Stimulated activated CD8-positive, alpha-beta memory T cell treated with anti-CD3 and anti-CD28 coated beads, Interleukin-4, amount 100 ng/mL, for 24 hours (primary cell): ENCODE measurements at regions not wholly inside any gene's neighbourhood (a gene's known extent, or its start where the extent isn't known, plus 50 kb on each side); places are given as distances from the start of the nearest gene placed in this dataset.
"Not testable (repeated sequence)": the region's sequence is repeated elsewhere in the genome, so short reads cannot be mapped to it uniquely, and the experiment has no call there.

ENCODE experiments used
- DNase-seq: peaks from one replicate; pipeline ENCODE4 v3.0.0-alpha.2; 2020; ENCODE audit warnings: low read depth

DNA sequence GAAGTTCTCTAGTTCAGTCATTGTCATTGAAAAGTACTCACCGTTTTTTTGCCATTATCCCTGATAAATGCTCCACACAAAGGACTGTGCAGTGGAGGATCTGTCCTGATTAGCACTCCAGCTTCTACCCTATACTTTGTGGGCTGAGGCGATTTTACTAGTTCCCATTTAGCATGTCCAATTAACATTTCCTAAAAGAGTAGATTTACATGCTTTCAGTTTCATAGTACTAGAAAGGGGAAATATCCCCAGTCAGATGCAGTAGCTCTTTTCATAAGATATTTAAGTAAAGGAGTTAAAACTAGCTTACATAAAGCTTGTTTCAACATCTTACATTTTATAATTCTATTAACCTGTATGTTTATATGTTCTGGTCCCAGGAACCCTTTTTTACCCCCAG is 144.9 kb upstream of the APOOL start:
- DNase-seq, result not testable (repeated sequence)

DNA sequence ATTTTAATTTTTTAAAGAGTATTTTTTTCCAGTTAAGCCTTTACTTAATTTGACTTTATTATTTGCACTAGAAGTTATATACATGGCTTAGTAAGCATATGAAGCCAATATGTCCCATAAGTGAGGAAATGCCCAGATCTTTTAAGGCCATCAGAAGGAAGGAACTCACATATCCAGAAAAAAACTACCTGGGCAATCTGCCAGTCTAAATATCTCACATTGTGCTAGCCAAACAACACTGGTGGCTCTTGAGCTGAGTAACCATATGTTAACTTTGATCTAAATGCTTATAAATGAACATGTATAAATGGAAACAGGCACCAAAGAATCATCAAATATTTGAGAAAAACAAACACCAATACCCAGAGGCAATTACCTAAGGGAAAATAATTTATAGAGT is 138.6 kb upstream of the APOOL start:
- DNase-seq, result no peak

DNA sequence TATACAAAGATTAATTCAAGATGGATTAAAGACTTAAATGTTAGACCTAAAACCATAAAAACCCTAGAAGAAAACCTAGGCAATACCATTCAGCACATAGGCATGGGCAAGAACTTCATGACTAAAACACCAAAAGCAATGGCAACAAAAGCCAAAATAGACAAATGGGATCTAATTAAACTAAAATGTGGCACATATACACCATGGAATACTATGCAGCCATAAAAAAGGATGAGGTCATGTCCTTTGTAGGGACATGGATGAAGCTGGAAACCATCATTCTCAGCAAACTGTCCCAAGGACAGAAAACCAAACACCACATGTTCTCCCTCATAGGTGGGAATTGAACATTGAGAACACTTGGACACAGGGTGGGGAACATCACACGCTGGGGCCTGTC is 133.4 kb upstream of the APOOL start:
- not testable (repeated sequence) for DNase-seq

GRCh38 chrX:84872160-84872771 is 131.4 kb upstream of the APOOL start:
- DNase-seq, result not testable (repeated sequence)

DNA sequence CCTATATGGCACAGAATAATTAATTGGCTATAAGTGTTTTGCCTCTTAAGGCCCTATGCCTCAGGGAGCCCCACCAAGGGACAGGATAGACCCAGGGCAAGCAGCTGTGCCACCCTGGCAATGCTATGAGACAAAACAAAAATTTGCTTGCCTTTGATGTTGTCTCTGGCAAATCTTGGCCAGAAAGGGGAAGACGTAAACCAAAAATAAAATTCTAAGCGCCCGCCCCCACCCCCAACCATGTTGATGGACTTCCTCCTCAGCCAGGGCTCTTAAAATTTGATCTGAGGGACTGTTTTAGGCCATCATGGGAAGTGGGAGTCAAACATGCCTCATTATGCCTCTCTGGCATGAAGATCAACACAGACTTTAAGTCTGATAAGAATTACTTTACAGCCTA is 130.5 kb upstream of the APOOL start:
- no peak for DNase-seq

DNA sequence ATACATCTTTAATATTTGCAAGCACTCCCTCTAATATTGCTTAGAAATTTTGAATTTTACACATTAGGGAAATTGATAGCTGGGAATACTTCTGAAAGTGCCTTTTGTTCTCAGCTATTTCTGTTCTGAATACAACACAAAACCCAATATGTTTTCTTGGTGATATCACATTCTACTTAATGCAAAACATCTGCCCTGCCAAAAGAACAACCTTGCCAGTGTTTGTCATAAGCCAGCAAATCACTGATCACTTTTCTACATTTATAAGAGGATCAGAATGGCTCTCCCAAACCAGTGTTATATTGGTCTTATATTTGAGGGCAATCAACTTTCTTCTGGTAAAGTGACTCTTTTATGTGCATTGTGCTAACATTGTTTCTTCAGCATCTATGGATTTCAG is 126.8 kb upstream of the APOOL start:
- DNase-seq, result no peak

GRCh38 chrX:84893897-84894296 is 109.8 kb upstream of the APOOL start:
- DNase-seq, result no peak

- no peak for DNase-seq
Measured at GRCh38 chrX:84907324-84907968, 96.2 kb upstream of the APOOL start.

GRCh38 chrX:84909151-84909550 is 94.5 kb upstream of the APOOL start:
- DNase-seq, result no peak

DNA sequence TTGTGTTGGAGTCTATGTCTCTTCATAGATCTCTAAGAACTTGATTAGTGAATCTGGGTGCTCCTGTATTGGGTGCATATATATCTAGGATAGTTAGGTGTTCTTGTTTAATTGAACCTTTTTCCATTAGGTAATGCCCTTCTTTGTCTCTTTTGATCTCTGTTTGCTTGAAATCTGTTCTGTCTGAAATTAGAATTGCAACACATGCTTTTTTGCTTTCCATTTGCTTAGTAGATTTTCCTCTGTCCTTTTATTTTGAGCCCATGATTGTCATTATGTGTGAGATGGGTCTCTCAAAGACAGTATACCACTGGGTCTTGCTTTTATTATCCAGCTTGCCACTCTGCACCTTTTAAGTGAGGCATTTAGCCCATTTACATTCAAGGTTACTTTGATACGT is 79.1 kb upstream of the APOOL start:
- DNase-seq, result no peak

- no peak for DNase-seq
Measured at GRCh38 chrX:84932814-84933213, 70.9 kb upstream of the APOOL start.

DNA sequence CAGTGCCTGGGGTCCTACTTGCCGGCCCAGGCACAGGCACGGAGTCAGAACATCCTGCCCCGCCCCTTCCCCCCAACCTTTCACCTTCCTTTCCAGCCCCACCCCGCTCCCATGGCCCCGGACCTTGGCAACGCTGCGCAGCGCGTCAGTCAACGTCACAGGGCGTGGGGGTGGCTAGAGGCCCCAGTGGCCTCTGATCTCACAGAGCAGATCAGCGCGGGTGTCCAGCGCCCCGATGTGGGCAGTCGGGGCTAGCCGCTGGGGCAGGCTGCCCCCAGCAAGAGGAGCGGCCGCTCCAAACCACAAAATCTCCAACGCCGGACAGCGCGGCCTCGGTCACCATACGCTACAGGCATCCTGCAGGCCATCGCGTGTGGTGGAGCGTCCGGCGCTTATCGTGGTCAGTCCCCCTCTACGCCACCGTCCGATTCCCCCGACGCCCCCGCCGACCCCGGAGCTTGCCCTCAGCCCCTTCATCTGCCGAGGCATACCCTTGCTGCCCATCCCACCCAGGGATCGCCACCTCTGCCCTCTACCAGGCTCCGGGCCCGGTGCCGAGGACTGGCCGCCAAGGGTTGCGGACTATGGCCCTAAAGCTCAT is 69.6 kb upstream of the APOOL start:
- DNase-seq, result no peak
